K562 (cell line): ENCODE measurements at regions not wholly inside any gene's neighbourhood (a gene's known extent, or its start where the extent isn't known, plus 50 kb on each side); places are given as distances from the start of the nearest gene placed in this dataset.

Experiments used
- ATAC-seq: fragments of 200-7000 bp; cut with Tn5 transposase; 3 replicates; pipeline ENCODE4 v1.9.1; 2020; ENCODE audit warnings: moderate library complexity
- BruUV-seq: library from RNA; stranded (reverse); fragments of 400-500 nt; replicated peaks from 2 replicates; lab custom pipeline; 2021; lab: Mats Ljungman, UMichigan
- CTCF ChIA-PET: fragments of 300-600 bp; formaldehyde crosslinking; extraction: SDS; loops from one replicate; lab custom pipeline; 2021; ENCODE audit warnings: low intra/inter-chr PET ratio; lab: Yijun Ruan, JAX
- POLR2A ChIA-PET: fragments of 300-600, 350-650 bp; sonication (Branson Sonifier 250); formaldehyde crosslinking; extraction: SDS; loops from one replicate; lab custom pipeline; 2021; ENCODE audit warnings: antibody characterized with exemption, inconsistent platforms; lab: Yijun Ruan, JAX
- DNase-seq, 4 experiments: peaks; one replicate each; pipeline versions ENCODE4 v3.0.0 to v3.0.0-alpha.2; 2011 to 2018; ENCODE audit warnings: low spot score in 3 of 4, mixed read lengths in 3 of 4; ENCODE audit errors: extremely low read depth in 1 of 4
- FAIRE-seq: peaks from 2 replicates; lab custom pipeline; 2011; peaks lifted over from hg19 to GRCh38; lab: Jason Lieb, UNC
- H2AFZ ChIP-seq: 2 replicates; pipeline ENCODE4 v1.6.0; 2011; ENCODE audit warnings: low read depth, low read length, control low read depth, inconsistent platforms
- H3K27ac ChIP-seq: fragments of 200-600 bp; 3 replicates; pipeline ENCODE4 v1.8.0; 2011; ENCODE audit warnings: low read depth, mild to moderate bottlenecking, control low read depth, inconsistent platforms, low read length, moderate library complexity, mixed read lengths; ENCODE audit errors: extremely low read depth
- H3K27me3 ChIP-seq, 2 experiments: fragments of 300-600 bp in 1 of 2; 2 replicates in 1 of 2; 3 replicates in 1 of 2; pipeline versions ENCODE4 v1.6.0 to v1.8.0; 2011; ENCODE audit warnings: inconsistent platforms in 2 of 2, low read length in 2 of 2, mild to moderate bottlenecking in 1 of 2, mixed read lengths in 1 of 2, moderate library complexity in 1 of 2; ENCODE audit not compliant: control insufficient read depth in 2 of 2, insufficient read depth in 2 of 2
- H3K36me3 ChIP-seq: fragments of 300-600 bp; 3 replicates; pipeline ENCODE4 v1.8.0; 2011; ENCODE audit warnings: mild to moderate bottlenecking, low read length, inconsistent platforms; ENCODE audit not compliant: control insufficient read depth, insufficient read depth
- H3K4me1 ChIP-seq, 2 experiments: fragments of 200-600 bp in 1 of 2; replicated peaks in 1 of 2; 2 replicates in 1 of 2; 3 replicates in 1 of 2; pipeline versions ENCODE4 v1.5.1 to v1.8.0; 2011; ENCODE audit warnings: inconsistent platforms in 2 of 2, low read length in 2 of 2, mild to moderate bottlenecking in 1 of 2, mixed read lengths in 1 of 2, moderate library complexity in 1 of 2; ENCODE audit not compliant: control insufficient read depth in 2 of 2, insufficient read depth in 2 of 2
- H3K4me2 ChIP-seq: 2 replicates; pipeline ENCODE4 v1.6.1; 2011; ENCODE audit warnings: low read length, control low read depth, inconsistent platforms, mixed read lengths; ENCODE audit not compliant: insufficient read depth
- H3K4me3 ChIP-seq: fragments of 200-600 bp; sonication (generic), shearing (Covaris generic); 2 replicates; pipeline ENCODE4 v1.5.1; 2016; ENCODE audit warnings: control low read depth, inconsistent platforms
- H3K79me2 ChIP-seq: fragments of 200-600 bp; 3 replicates; pipeline ENCODE4 v1.8.0; 2011; ENCODE audit warnings: low read length, inconsistent platforms; ENCODE audit not compliant: control insufficient read depth, insufficient read depth
- H3K9ac ChIP-seq, 2 experiments: 2 replicates each; pipeline versions ENCODE4 v1.6.0 to v1.6.1; 2011; ENCODE audit warnings: low read depth in 2 of 2, low read length in 2 of 2, control low read depth in 1 of 2, inconsistent platforms in 1 of 2, mild to moderate bottlenecking in 1 of 2, mixed read lengths in 1 of 2; ENCODE audit not compliant: insufficient read depth in 1 of 2
- H3K9me1 ChIP-seq: one replicate; pipeline ENCODE4 v1.6.0; 2011; ENCODE audit warnings: inconsistent platforms, mild to moderate bottlenecking, low read length, moderate library complexity; ENCODE audit not compliant: control insufficient read depth, insufficient read depth
- H3K9me3 ChIP-seq: replicated peaks from 2 replicates; pipeline ENCODE4 v1.5.1; 2011; ENCODE audit warnings: low read depth, low read length, inconsistent platforms; ENCODE audit not compliant: control insufficient read depth, insufficient read depth
- H4K20me1 ChIP-seq: replicated peaks from 2 replicates; pipeline ENCODE4 v1.6.1; 2011; ENCODE audit warnings: low read length, inconsistent platforms, mixed read lengths; ENCODE audit not compliant: control insufficient read depth, insufficient read depth
- BACH1 ChIP-seq: fragments of 200-800 bp; sonication (Bioruptor generic); IDR thresholded peaks from 2 replicates; pipeline ENCODE4 v1.6.1; 2016; ENCODE audit warnings: missing genetic modification characterization, missing compliant biosample characterization
- FOS ChIP-seq: IDR thresholded peaks from 3 replicates; pipeline ENCODE4 v1.6.1; 2011; ENCODE audit not compliant: insufficient read length; ENCODE audit errors: extremely low read depth
- GTF2E2 ChIP-seq: fragments of 200-800 bp; sonication (Bioruptor generic); IDR thresholded peaks from 2 replicates; pipeline ENCODE4 v1.6.1; 2016; ENCODE audit warnings: missing genetic modification characterization, missing compliant biosample characterization
- RBBP5 ChIP-seq: fragments of 200-600 bp; sonication (generic); IDR thresholded peaks from 2 replicates; pipeline ENCODE4 v1.6.1; 2012; ENCODE audit warnings: borderline replicate concordance, mild to moderate bottlenecking, low read length, control low read depth, inconsistent platforms; ENCODE audit not compliant: insufficient read depth, poor library complexity, severe bottlenecking
- ZBTB1 ChIP-seq: sonication (generic); formaldehyde crosslinking; IDR thresholded peaks from 2 replicates; pipeline ENCODE4 v1.8.1; 2023; ENCODE audit warnings: missing genetic modification reagents, low read depth, mild to moderate bottlenecking, borderline replicate concordance
- WGBS: fragments of 100-300 bp; shearing (Covaris generic); methylation state at CpG from one replicate; pipeline ENCODE4 v1.1.6; 2016; ENCODE audit warnings: low coverage, mixed read lengths; ENCODE audit not compliant: insufficient coverage; ENCODE audit errors: missing lambda C conversion rate; 5-methylcytosine and 5-hydroxymethylcytosine counted together
- in situ Hi-C: fragments of 300-500 bp; cut with MboI; formaldehyde crosslinking; loops from 4 replicates; pipeline ENCODE4 v1.15.0; 2018; ENCODE audit warnings: inconsistent platforms, mixed read lengths
- intact Hi-C: fragments of 100-400 bp; cut with micrococcal nuclease; formaldehyde crosslinking; loops from 2 replicates; pipeline ENCODE4 v1.14.2; 2022
- TF ChIP-seq, protein P1 (sequence below): sonication (generic); formaldehyde crosslinking; IDR thresholded peaks from 2 replicates; pipeline ENCODE4 v1.8.1; 2022; ENCODE audit warnings: missing genetic modification reagents

DNA sequence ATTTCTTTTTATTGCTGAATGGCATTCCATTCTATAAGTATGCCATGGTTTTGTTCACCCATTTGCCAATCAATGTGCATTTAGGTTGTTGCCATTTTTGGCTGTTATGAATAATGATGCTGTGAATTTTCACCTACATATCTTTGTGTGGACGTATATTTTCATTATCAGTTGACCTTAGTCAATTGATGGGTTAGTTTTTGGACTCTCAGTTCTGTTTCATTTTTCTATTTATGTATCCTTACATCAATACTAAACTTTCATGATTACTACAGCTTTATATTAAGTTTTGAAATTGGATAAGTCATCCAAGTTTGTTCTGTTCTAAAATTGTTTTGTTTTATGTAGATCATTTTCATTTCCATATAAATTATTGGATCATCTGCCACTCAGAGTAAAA is 261.9 kb upstream of the CNR1 start:
- H3K4me3 ChIP-seq = no peak overlapping the region
- intact Hi-C loops (no loop called here), in situ Hi-C loops (no loop called here)
- H3K9me3 ChIP-seq = no peaks in the 10 kb centered on the region
- no TSS peak for BruUV-seq
- ATAC-seq = no peak
- H3K79me2 ChIP-seq = no peaks in the 10 kb centered on the region
- no peak overlapping the region for H3K27ac ChIP-seq
- DNase-seq = no peak
- H3K4me2 ChIP-seq = no peak overlapping the region
- no peaks in the 10 kb centered on the region for H3K36me3 ChIP-seq
- no peak overlapping the region for H3K9ac ChIP-seq
- peaks cover 0 to 3% of the 10 kb centered on the region in 2 experiments; a peak in 2 of 5 replicates for H3K4me1 ChIP-seq
- CTCF ChIA-PET = no interaction called here
- no peak overlapping the region for H2AFZ ChIP-seq
- H3K27me3 ChIP-seq = peaks cover 0 to 5% of the 10 kb centered on the region in 2 experiments; a peak in 1 of 5 replicates
- 15% methylated on average over 1 of the region's 1 CpG for WGBS
- POLR2A ChIA-PET = no interaction called here
- no peak for FAIRE-seq
- no peaks in the 10 kb centered on the region for H4K20me1 ChIP-seq
- TF ChIP-seq RBBP5 = no peak
- TF ChIP-seq GTF2E2 (tag) = no peak
- TF ChIP-seq ZBTB1 = no peak
- no peak for TF ChIP-seq BACH1 (tag)
- TF ChIP-seq FOS = no peak
- TF ChIP-seq, protein P1, sequence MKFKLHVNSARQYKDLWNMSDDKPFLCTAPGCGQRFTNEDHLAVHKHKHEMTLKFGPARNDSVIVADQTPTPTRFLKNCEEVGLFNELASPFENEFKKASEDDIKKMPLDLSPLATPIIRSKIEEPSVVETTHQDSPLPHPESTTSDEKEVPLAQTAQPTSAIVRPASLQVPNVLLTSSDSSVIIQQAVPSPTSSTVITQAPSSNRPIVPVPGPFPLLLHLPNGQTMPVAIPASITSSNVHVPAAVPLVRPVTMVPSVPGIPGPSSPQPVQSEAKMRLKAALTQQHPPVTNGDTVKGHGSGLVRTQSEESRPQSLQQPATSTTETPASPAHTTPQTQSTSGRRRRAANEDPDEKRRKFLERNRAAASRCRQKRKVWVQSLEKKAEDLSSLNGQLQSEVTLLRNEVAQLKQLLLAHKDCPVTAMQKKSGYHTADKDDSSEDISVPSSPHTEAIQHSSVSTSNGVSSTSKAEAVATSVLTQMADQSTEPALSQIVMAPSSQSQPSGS = no peak
- no peaks in the 10 kb centered on the region for H3K9me1 ChIP-seq
